ENCODE measurements at regions not wholly inside any gene's neighbourhood (a gene's known extent, or its start where the extent isn't known, plus 50 kb on each side); places are given as distances from the start of the nearest gene placed in this dataset.
A peak's percentile ranks its signal among the peaks of the same experiment; 100 is the strongest.

- Histone ChIP-seq H3K9ac (ENCODE audit: low read length) (no peak overlapping the region), H3K27ac (ENCODE audit: low read length) (no peak overlapping the region), H3K4me2 (ENCODE audit: low read length) (peak overlapping the region; percentile 31; the same call in 1 of the 2 replicates), H3K9me3 (ENCODE audit: insufficient read depth, low read length) (no peaks in the 10 kb centered on the region), H3K27me3 (ENCODE audit: low read depth, low read length) (no peaks in the 10 kb centered on the region), H3K4me3 (ENCODE audit: low read length) (no peak overlapping the region), H3K36me3 (replicated peaks; ENCODE audit: low read depth, low read length) (no peaks in the 10 kb centered on the region), H3K4me1 (ENCODE audit: low read length) (no peaks in the 10 kb centered on the region), H2AFZ (ENCODE audit: low read depth, low read length) (no peak overlapping the region; the same call in 1 of the 2 replicates), H3K79me2 (ENCODE audit: low read length) (no peaks in the 10 kb centered on the region), H4K20me1 (ENCODE audit: insufficient read depth, low read length) (no peaks in the 10 kb centered on the region)
- TF ChIP-seq CTCF (IDR thresholded peaks at IDR 0.05; ENCODE audit: low read depth, low read length) (peak; percentile 45), EZH2phosphoT487 (IDR thresholded peaks at IDR 0.05; ENCODE audit: low read depth) (no peak)
These were observed 173.1 kb upstream of the GYPC start for GRCh38 chr2:126482582-126483464.

DNA sequence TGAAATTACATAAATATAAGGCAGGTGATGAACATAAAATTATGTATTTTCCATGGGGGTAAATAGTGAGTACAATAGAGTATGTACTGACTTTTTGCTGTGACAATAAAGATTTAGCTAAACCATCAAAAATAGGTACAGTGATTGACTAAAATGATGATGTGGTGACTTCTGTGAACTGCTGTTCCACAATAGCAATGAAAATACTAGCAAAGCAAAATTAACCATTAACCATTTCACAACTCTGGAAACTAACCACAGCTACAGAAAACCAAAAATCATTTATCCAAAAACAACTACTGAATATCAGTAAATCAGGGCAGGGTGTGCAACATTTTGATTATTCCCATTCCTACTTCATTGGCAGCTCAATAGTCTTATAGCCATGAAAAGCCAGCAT lies 161.4 kb upstream of the GYPC start:
- Histone ChIP-seq H3K27me3 (ENCODE audit: low read depth, low read length) (no peaks in the 10 kb centered on the region), H3K36me3 (replicated peaks; ENCODE audit: low read depth, low read length) (no peaks in the 10 kb centered on the region), H3K27ac (ENCODE audit: low read length) (no peak overlapping the region), H3K9ac (ENCODE audit: low read length) (no peak overlapping the region), H3K4me3 (ENCODE audit: low read length) (no peak overlapping the region), H4K20me1 (ENCODE audit: insufficient read depth, low read length) (no peaks in the 10 kb centered on the region), H3K79me2 (ENCODE audit: low read length) (no peaks in the 10 kb centered on the region), H3K4me1 (ENCODE audit: low read length) (peaks cover 5% of the 10 kb centered on the region; the same call in 1 of the 2 replicates), H3K9me3 (ENCODE audit: insufficient read depth, low read length) (no peaks in the 10 kb centered on the region; the same call in 1 of the 2 replicates), H2AFZ (ENCODE audit: low read depth, low read length) (no peak overlapping the region), H3K4me2 (ENCODE audit: low read length) (no peak overlapping the region)
- TF ChIP-seq CTCF (IDR thresholded peaks at IDR 0.05; ENCODE audit: low read depth, low read length) (no peak), EZH2phosphoT487 (IDR thresholded peaks at IDR 0.05; ENCODE audit: low read depth) (no peak)

GRCh38 chr2:126495189-126495588 lies 160.8 kb upstream of the GYPC start:
- Histone ChIP-seq H2AFZ (ENCODE audit: low read depth, low read length) (no peak overlapping the region), H3K79me2 (ENCODE audit: low read length) (no peaks in the 10 kb centered on the region), H3K9ac (ENCODE audit: low read length) (no peak overlapping the region), H3K4me2 (ENCODE audit: low read length) (no peak overlapping the region), H3K4me1 (ENCODE audit: low read length) (peaks cover 5% of the 10 kb centered on the region; the same call in 1 of the 2 replicates), H3K27me3 (ENCODE audit: low read depth, low read length) (no peaks in the 10 kb centered on the region), H4K20me1 (ENCODE audit: insufficient read depth, low read length) (no peaks in the 10 kb centered on the region), H3K9me3 (ENCODE audit: insufficient read depth, low read length) (no peaks in the 10 kb centered on the region; the same call in 1 of the 2 replicates), H3K4me3 (ENCODE audit: low read length) (no peak overlapping the region), H3K36me3 (replicated peaks; ENCODE audit: low read depth, low read length) (no peaks in the 10 kb centered on the region), H3K27ac (ENCODE audit: low read length) (no peak overlapping the region)
- no peak for TF ChIP-seq EZH2phosphoT487 (IDR thresholded peaks at IDR 0.05; ENCODE audit: low read depth)
- TF ChIP-seq CTCF (IDR thresholded peaks at IDR 0.05; ENCODE audit: low read depth, low read length) = no peak

DNA sequence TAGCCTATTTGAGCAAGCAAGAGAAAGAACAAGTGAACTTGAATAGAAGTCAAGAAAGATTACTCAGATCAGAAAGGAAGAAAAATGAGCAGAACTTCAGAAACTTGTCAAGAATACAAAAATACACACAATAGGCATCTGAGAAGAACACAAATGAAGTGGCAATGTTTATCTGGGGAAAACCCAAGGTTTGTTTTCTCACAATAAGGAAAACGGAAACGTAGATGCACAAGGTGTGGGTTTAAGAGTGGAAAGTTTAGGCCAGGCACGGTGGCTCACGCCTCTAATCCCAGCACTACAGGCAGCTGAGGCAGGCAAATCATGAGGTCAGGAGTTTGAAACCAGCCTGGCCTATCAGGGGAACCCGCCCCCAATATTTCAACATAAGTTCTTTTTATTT lies 159.5 kb upstream of the GYPC start:
- no peak for TF ChIP-seq CTCF (IDR thresholded peaks at IDR 0.05; ENCODE audit: low read depth, low read length)
- TF ChIP-seq EZH2phosphoT487 (IDR thresholded peaks at IDR 0.05; ENCODE audit: low read depth) = no peak
- H3K9me3 ChIP-seq (ENCODE audit: insufficient read depth, low read length) = no peaks in the 10 kb centered on the region; the same call in 1 of the 2 replicates
- no peaks in the 10 kb centered on the region for H4K20me1 ChIP-seq (ENCODE audit: insufficient read depth, low read length)
- no peaks in the 10 kb centered on the region for H3K79me2 ChIP-seq (ENCODE audit: low read length)
- H3K4me1 ChIP-seq (ENCODE audit: low read length) = peaks cover 5% of the 10 kb centered on the region; the same call in 1 of the 2 replicates
- peak overlapping the region; percentile 5; the same call in 1 of the 2 replicates for H3K4me2 ChIP-seq (ENCODE audit: low read length)
- no peaks in the 10 kb centered on the region for H3K27me3 ChIP-seq (ENCODE audit: low read depth, low read length)
- H3K36me3 ChIP-seq (replicated peaks; ENCODE audit: low read depth, low read length) = no peaks in the 10 kb centered on the region
- H2AFZ ChIP-seq (ENCODE audit: low read depth, low read length) = peak overlapping the region; percentile 6; the same call in 1 of the 2 replicates
- no peak overlapping the region; the same call in 1 of the 2 replicates for H3K27ac ChIP-seq (ENCODE audit: low read length)
- H3K9ac ChIP-seq (ENCODE audit: low read length) = no peak overlapping the region
- no peak overlapping the region for H3K4me3 ChIP-seq (ENCODE audit: low read length)
